NCI-H69 (cell line): ENCODE measurements at regions not wholly inside any gene's neighbourhood (a gene's known extent, or its start where the extent isn't known, plus 50 kb on each side); places are given as distances from the start of the nearest gene placed in this dataset.

Experiments used
- DNase-seq: peaks from one replicate; lab custom pipeline; 2025; lab: John Stamatoyannopoulos, UW

DNA sequence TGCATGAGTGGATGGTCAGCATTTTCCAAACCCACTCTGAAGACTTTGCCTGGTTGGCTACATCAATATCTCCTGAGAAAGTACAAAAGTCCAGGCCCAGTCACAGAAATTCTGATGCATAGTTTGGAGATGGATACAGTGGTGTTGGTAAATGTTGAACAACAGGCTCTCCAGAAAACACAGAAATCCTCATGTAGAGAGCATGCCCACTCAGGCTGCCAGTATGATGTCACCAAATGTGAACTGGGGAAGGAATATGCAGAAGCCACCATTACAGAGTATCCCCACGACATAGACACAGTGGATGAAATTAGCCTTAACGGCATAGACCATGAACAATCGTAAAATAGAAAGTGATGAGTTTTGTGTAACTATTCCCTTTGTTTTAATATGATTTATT is 97.1 kb upstream of the NXT1 start:
- no peak for DNase-seq

GRCh38 chr20:23251779-23252178 is 98.8 kb upstream of the NXT1 start:
- DNase-seq = no peak

DNA sequence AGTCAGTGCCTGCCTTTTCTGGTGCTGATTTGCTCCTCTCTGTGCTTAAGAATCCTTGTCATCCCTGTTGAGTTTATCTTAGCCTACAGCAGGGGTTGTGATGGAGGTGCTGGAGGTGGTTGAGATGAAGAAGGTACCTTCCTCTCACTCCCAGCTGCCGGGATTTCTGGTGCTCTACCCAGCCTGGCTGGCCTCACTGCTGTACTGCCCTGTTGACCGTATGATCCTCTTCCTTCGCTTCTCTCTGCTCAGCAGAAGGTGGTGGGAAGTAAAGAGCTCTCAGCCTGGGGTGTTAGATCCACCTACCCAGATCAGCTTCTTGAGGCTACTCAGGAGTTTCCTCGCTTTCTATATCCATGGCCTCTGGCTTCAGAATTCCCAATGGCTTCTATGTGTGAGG is 101.0 kb upstream of the NXT1 start:
- DNase-seq = no peak

- peak; percentile 45 for DNase-seq
These were observed 102.1 kb upstream of the NXT1 start for GRCh38 chr20:23248461-23248882.

GRCh38 chr20:23246717-23247664 is 103.6 kb upstream of the NXT1 start:
- DNase-seq = no peak

DNA sequence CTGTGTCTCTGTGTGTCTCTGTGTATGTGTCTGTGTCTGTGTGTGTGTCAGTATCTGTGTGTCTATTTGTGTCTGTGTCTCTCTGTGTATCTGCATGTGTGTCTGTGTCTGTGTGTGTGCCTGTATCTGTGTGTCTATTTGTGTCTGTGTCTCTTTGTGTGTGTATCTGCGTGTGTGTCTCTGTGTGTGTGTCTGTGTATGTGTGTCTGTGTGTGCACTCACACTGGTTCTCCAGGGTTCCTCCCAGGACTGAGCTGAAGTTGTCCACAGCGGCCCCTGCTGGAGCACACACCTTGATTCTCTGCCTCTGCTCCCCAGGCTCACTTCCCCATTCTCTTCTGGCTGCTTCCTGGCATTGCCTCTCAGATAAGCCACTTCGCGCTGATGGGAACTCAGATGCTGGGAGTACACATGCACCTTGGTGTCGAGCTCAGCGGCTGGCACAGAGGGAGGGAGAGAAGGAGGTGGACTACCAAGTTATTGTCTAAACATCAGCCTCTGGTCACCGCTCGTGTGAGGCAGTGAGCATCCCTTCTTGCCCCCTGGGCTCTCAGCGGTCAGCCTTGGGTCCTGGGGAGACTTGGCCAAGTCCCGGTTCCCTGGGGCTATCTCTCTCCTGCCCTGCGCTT is 104.9 kb upstream of the NXT1 start:
- peak; percentile 34 for DNase-seq

- no peak for DNase-seq
These were observed 105.6 kb upstream of the NXT1 start for GRCh38 chr20:23244916-23245552.

DNA sequence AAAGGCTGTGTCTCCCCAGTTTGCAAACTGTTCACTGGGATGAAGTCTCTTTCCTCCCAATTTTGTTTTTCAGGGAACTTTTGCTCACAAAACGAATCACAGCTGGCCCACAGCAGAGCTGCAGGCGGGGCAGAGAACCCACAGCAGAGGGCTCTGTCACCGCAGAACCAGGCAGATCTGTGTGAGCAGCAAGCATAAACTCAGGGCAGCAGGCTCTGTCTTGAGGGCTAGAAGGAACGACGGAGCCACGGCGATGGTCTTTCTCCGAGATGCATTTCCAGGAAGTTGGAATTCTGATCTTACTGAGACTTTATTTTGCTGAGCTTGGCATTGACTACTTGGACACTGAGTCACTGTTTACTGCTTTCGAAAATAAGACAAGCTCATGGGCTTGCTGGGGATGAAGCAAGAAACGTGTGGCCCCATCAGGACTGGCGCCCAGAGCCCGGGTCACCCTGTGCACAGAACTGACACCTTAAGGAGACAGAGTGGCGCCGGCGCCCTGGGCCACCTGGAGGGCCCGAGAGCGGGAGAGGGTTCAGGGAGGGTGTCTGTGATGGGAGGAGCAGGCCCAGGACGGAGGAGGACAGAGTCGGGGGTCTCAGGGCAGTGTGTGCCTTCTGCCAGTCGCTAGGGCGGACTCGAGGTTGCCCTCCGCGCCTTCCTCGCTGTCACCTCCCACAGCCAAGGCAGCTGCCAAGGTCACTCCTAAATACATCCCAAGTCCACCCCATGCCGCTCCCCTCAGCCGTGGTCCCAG is 106.3 kb upstream of the NXT1 start:
- DNase-seq = no peak

GRCh38 chr20:23243791-23244155 is 106.8 kb upstream of the NXT1 start:
- DNase-seq = no peak

GRCh38 chr20:23242556-23243180 is 107.9 kb upstream of the NXT1 start:
- peak; percentile 82 for DNase-seq

DNA sequence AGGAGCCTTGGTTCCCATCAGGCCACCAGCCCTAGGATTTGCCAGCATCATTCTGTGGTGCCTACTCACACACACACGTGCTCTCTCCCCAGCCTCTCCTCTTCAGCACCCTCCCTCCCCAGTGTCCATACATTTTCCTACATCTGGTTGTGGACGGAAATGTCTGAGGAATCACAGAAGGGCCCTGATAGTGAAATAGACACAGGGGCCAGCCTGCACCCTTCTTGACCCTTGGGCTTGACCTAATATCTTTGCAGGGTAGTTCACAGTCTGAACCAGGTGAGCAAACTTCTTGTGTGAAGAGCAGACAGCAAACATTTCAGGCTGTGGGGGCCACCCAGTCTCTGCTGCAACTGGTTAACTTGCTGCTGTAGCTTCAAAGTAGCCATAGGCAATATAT is 108.5 kb upstream of the NXT1 start:
- no peak for DNase-seq

GRCh38 chr20:23241416-23241815 is 109.2 kb upstream of the NXT1 start:
- DNase-seq = no peak

- DNase-seq = no peak
These were observed 110.1 kb upstream of the NXT1 start for GRCh38 chr20:23240519-23240918.

- DNase-seq = no peak
These were observed 113.4 kb upstream of the NXT1 start for GRCh38 chr20:23237201-23237600.

- DNase-seq = peak; percentile 62
These were observed 115.2 kb upstream of the NXT1 start for GRCh38 chr20:23235173-23236027.

- DNase-seq = no peak
These were observed 116.1 kb upstream of the NXT1 start for GRCh38 chr20:23234311-23235078.

DNA sequence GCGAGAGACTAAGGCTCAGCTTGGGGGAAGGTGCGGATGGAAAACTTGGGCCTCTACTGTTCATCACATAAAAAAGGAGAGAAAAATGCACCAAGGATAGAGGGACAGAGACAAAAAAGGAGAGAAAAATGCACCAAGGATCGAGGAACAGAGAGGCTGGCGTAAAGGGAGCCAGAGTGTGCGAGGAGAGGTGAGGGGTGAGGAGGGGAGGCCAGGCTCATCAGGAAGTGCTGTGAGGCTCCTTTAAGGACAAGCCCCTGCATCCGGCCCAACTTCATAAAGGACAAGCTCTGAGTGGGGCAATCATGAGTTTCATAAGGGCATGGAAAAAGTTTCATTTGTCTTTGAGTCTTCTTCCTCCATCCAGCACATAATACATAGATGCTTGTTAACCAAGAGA is 117.2 kb upstream of the NXT1 start:
- DNase-seq = no peak

- no peak for DNase-seq
These were observed 117.8 kb upstream of the NXT1 start for GRCh38 chr20:23232679-23233308.

- no peak for DNase-seq
These were observed 118.4 kb upstream of the NXT1 start for GRCh38 chr20:23232219-23232581.
